Trophoblast cell (in vitro differentiated cells and primary cell): ENCODE measurements at regions not wholly inside any gene's neighbourhood (a gene's known extent, or its start where the extent isn't known, plus 50 kb on each side); places are given as distances from the start of the nearest gene placed in this dataset.

ENCODE experiments used
- DNase-seq, 2 donors: peaks; one replicate each; pipeline ENCODE4 v3.0.0-alpha.2; 2016
- H2AFZ ChIP-seq: 2 replicates; pipeline ENCODE4 v1.6.1; 2013; ENCODE audit warnings: low read length, moderate library complexity, mild to moderate bottlenecking; ENCODE audit not compliant: insufficient read depth, poor library complexity
- H2AK5ac ChIP-seq: 2 replicates; pipeline ENCODE4 v1.6.1; 2013; ENCODE audit warnings: mild to moderate bottlenecking, low read length
- H2BK120ac ChIP-seq: 2 replicates; pipeline ENCODE4 v1.6.1; 2013; ENCODE audit warnings: low read length, mild to moderate bottlenecking, moderate library complexity; ENCODE audit not compliant: insufficient read depth, poor library complexity
- H2BK12ac ChIP-seq: 2 replicates; pipeline ENCODE4 v1.6.1; 2013; ENCODE audit warnings: mild to moderate bottlenecking, low read length, moderate library complexity
- H2BK5ac ChIP-seq: 2 replicates; pipeline ENCODE4 v1.6.1; 2013; ENCODE audit warnings: low read length, low read depth, moderate library complexity, mild to moderate bottlenecking; ENCODE audit not compliant: poor library complexity
- H3K14ac ChIP-seq: 2 replicates; pipeline ENCODE4 v1.6.1; 2013; ENCODE audit warnings: mild to moderate bottlenecking, low read length
- H3K18ac ChIP-seq: 2 replicates; pipeline ENCODE4 v1.6.1; 2013; ENCODE audit warnings: mild to moderate bottlenecking, low read length
- H3K23ac ChIP-seq: 2 replicates; pipeline ENCODE4 v1.6.1; 2013; ENCODE audit warnings: low read length
- H3K27ac ChIP-seq: 2 replicates; pipeline ENCODE4 v1.5.1; 2013; ENCODE audit warnings: low read depth, mild to moderate bottlenecking, inconsistent platforms, low read length, moderate library complexity
- H3K27me3 ChIP-seq: 2 replicates; pipeline ENCODE4 v1.6.1; 2013; ENCODE audit warnings: inconsistent platforms, mild to moderate bottlenecking, low read length, moderate library complexity; ENCODE audit not compliant: insufficient read depth
- H3K36me3 ChIP-seq, 2 experiments: 1 replicate in 1 of 2; 2 replicates in 1 of 2; pipeline ENCODE4 v1.6.1; 2013; ENCODE audit warnings: low read length in 2 of 2, mild to moderate bottlenecking in 2 of 2, moderate library complexity in 1 of 2; ENCODE audit not compliant: insufficient read depth in 2 of 2, control insufficient read depth in 1 of 2
- H3K4ac ChIP-seq: 2 replicates; pipeline ENCODE4 v1.6.1; 2013; ENCODE audit warnings: low read depth, mild to moderate bottlenecking, low read length, moderate library complexity
- H3K4me1 ChIP-seq, 2 experiments: 1 replicate in 1 of 2; 2 replicates in 1 of 2; pipeline ENCODE4 v1.6.1; 2013; ENCODE audit warnings: low read length in 2 of 2, mild to moderate bottlenecking in 2 of 2, moderate library complexity in 1 of 2; ENCODE audit not compliant: insufficient read depth in 2 of 2, control insufficient read depth in 1 of 2
- H3K4me2 ChIP-seq: 2 replicates; pipeline ENCODE4 v1.6.1; 2013; ENCODE audit warnings: inconsistent platforms, mild to moderate bottlenecking, low read length, moderate library complexity
- H3K4me3 ChIP-seq: 2 replicates; pipeline ENCODE4 v1.5.1; 2013; ENCODE audit warnings: mild to moderate bottlenecking, low read depth, low read length, inconsistent platforms
- H3K79me1 ChIP-seq: one replicate; pipeline ENCODE4 v1.6.1; 2013; ENCODE audit warnings: low read length
- H3K79me2 ChIP-seq: 2 replicates; pipeline ENCODE4 v1.6.1; 2013; ENCODE audit warnings: low read length, mild to moderate bottlenecking; ENCODE audit not compliant: control insufficient read depth, insufficient read depth, poor library complexity
- H3K9ac ChIP-seq: 2 replicates; pipeline ENCODE4 v1.6.1; 2013; ENCODE audit warnings: mild to moderate bottlenecking, low read length
- H3K9me3 ChIP-seq: 2 replicates; pipeline ENCODE4 v1.6.1; 2013; ENCODE audit warnings: low read depth, mild to moderate bottlenecking, control low read depth, inconsistent platforms, low read length; ENCODE audit not compliant: insufficient read depth
- H4K12ac ChIP-seq: 2 replicates; pipeline ENCODE4 v1.6.1; 2013; ENCODE audit warnings: low read depth, mild to moderate bottlenecking, low read length, moderate library complexity
- H4K8ac ChIP-seq: 2 replicates; pipeline ENCODE4 v1.6.1; 2013; ENCODE audit warnings: low read depth, mild to moderate bottlenecking, low read length, moderate library complexity
- H4K91ac ChIP-seq: one replicate; pipeline ENCODE4 v1.6.1; 2013; ENCODE audit warnings: low read depth, mild to moderate bottlenecking, low read length, moderate library complexity
- WGBS: extraction: QIAGEN DNeasy Blood & Tissue Kit; methylation state at CpG from one replicate; pipeline ENCODE4 v1.1.7; 2013; ENCODE audit warnings: missing lambda C conversion rate; ENCODE audit not compliant: insufficient read length, insufficient coverage; ENCODE audit errors: extremely low coverage; 5-methylcytosine and 5-hydroxymethylcytosine counted together

DNA sequence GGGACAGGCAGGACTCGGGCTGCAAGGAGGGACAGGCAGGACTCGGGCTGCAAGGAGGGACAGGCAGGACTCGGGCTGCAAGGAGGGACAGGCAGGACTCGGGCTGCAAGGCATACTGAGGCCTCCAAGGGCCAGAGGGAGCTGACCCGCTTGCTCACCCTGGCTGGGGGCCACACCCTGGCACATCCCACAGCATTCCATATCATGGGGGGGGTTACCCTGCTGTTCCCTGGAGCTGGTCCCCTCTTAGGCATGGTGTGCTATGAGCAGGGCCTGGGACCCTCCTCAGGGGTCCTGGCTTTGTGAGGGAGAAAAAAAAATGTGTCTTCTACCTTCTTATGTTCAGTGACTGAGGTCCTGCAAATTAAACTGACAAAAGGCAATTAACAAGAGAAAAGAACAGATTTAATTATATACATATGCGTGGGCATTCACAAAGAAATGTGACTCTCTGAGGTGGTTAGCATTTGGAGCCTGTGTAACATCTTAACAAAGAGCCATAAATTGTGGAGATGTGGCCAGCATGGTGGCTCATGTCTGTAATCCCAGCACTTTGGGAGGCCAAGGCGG lies 97.6 kb upstream of the ALDH1A3 start:
- no CpG with 5 or more reads among the region's 7 CpGs for WGBS
- no peak overlapping the region for H4K12ac ChIP-seq
- no peak overlapping the region for H3K4me2 ChIP-seq
- H3K27me3 ChIP-seq: no peaks in the 10 kb centered on the region
- no peaks in the 10 kb centered on the region for H3K4me1 ChIP-seq
- H3K14ac ChIP-seq: no peak overlapping the region
- no peaks in the 10 kb centered on the region for H3K36me3 ChIP-seq
- no peak overlapping the region for H2BK120ac ChIP-seq
- no peak overlapping the region for H2BK5ac ChIP-seq
- H3K4me3 ChIP-seq: no peak overlapping the region
- H3K9ac ChIP-seq: no peak overlapping the region
- no peak overlapping the region for H2AK5ac ChIP-seq
- H2BK12ac ChIP-seq: no peak overlapping the region
- H4K8ac ChIP-seq: no peak overlapping the region
- peaks cover 7% of the 10 kb centered on the region for H3K9me3 ChIP-seq
- H3K79me2 ChIP-seq: no peaks in the 10 kb centered on the region
- no peak overlapping the region for H2AFZ ChIP-seq
- no peak overlapping the region for H3K23ac ChIP-seq
- H3K27ac ChIP-seq: no peak overlapping the region
- H3K18ac ChIP-seq: no peak overlapping the region
- no peak overlapping the region for H4K91ac ChIP-seq
- no peak overlapping the region for H3K4ac ChIP-seq
- no peak for DNase-seq
- H3K79me1 ChIP-seq: no peaks in the 10 kb centered on the region

DNA sequence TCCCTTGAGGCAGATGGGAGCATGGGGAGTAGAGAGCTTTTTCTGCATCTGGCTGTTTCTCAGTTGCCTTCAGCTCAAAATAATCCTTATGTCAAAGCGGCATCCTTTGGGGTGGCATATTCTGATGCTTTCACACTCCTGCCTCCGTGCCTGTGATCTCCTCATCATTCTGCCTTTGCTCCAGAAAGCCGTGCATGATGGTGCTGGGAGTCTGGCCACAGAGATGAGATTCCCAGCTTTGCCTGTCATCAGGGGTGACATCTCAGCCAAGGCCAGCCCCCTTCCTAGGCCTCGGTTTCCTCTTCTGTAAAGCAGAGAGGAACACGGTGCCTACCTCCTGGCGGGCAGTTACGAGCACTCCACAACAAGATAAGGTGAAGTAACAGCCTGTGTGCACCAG lies 96.3 kb upstream of the ALDH1A3 start:
- DNase-seq: no peak
- no peak overlapping the region for H3K4me2 ChIP-seq
- H3K4me3 ChIP-seq: no peak overlapping the region
- no peak overlapping the region for H3K27ac ChIP-seq
- H3K9ac ChIP-seq: no peak overlapping the region
- no peaks in the 10 kb centered on the region for H3K27me3 ChIP-seq
- H2AK5ac ChIP-seq: no peak overlapping the region
- H3K79me1 ChIP-seq: no peaks in the 10 kb centered on the region
- no peak overlapping the region for H2BK5ac ChIP-seq
- no peak overlapping the region for H2AFZ ChIP-seq
- H3K36me3 ChIP-seq: no peaks in the 10 kb centered on the region
- H3K4me1 ChIP-seq: no peaks in the 10 kb centered on the region
- H4K12ac ChIP-seq: no peak overlapping the region
- H3K18ac ChIP-seq: no peak overlapping the region
- WGBS: no CpG with 5 or more reads among the region's 7 CpGs
- H4K91ac ChIP-seq: no peak overlapping the region
- H2BK120ac ChIP-seq: no peak overlapping the region
- H3K14ac ChIP-seq: no peak overlapping the region
- no peak overlapping the region for H3K4ac ChIP-seq
- H2BK12ac ChIP-seq: no peak overlapping the region
- peaks cover 7% of the 10 kb centered on the region for H3K9me3 ChIP-seq
- no peak overlapping the region for H4K8ac ChIP-seq
- no peak overlapping the region for H3K23ac ChIP-seq
- H3K79me2 ChIP-seq: no peaks in the 10 kb centered on the region

DNA sequence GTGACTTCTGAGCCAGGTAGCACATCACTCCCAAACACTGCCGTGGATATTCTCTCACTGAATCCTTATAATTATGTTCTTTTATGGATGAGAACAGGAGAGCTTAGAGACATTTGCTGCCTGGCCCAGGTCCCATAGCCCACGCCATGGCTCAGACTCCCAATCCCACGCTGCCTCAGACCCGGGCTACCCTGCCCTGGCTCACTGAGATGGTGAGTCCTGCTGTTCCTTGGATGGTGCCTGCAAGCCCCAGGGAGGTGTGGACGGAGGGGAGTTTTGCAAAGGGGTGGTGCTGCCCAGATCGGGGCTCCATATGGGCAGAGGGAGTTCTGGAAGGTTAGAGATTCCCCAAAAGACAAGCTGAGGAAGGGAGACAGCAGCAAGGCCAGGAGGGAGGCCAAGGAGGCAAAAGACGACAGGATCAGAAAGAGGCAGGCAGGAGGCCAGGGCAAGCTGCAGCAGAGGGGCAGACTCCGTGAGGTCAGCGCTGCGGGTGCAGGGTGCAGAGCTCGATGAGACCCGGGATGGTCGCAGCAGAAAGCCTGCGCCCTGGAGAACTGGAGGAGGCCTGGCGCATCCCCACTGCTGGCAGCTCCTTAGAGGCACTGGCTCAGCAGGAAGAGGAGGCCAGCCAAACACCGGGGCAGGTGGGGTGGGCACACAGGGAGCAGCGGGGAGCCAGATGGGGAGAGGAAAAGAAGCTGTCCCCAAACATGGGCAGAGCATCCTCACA lies 95.7 kb upstream of the ALDH1A3 start:
- Histone ChIP-seq H2AK5ac (no peak overlapping the region), H3K27ac (no peak overlapping the region), H2AFZ (no peak overlapping the region), H2BK120ac (no peak overlapping the region), H3K4me3 (no peak overlapping the region), H2BK12ac (no peak overlapping the region), H4K8ac (no peak overlapping the region), H3K18ac (no peak overlapping the region), H3K27me3 (no peaks in the 10 kb centered on the region), H3K4ac (no peak overlapping the region), H3K9ac (no peak overlapping the region), H4K12ac (no peak overlapping the region), H3K4me1 (no peaks in the 10 kb centered on the region), H3K14ac (no peak overlapping the region), H3K4me2 (no peak overlapping the region), H3K9me3 (peaks cover 7% of the 10 kb centered on the region), H3K79me1 (no peaks in the 10 kb centered on the region), H3K23ac (no peak overlapping the region), H2BK5ac (no peak overlapping the region), H3K79me2 (no peaks in the 10 kb centered on the region), H3K36me3 (no peaks in the 10 kb centered on the region), H4K91ac (no peak overlapping the region)
- no peak for DNase-seq
- no CpG with 5 or more reads among the region's 17 CpGs for WGBS

DNA sequence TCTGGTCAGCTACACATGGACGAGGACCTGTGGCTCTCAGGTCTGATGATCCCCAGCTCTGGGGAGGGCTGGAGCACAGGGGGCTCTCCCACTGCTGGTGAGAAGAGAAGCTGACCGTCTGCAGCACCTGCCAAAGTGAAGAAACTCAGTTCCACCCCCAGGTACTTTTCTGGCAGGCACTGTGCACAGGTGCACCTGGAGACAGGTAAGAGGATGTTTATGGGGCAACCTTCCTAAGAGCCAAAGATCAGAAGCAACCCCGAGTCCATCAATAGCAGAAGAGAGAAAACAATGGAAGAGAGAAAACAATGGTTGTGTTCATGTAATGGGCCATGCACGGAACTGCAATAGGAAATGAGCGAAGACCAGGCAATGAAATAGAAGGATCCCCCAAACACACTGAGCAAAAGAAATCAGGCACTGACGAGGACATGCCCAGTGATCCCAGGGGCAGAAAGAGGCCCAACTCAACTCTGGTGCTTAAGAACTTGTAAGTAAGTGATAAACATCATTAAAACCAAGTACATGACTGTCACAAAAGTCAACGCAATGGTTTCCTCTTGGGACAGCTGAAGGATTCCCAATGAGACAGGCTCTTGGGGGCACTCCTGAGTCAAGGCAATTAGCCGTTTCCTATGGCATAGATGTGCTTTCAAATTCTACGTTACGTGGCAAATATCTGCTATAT lies 95.0 kb upstream of the ALDH1A3 start:
- H3K14ac ChIP-seq: no peak overlapping the region

More for the DNA sequence above, 95.0 kb upstream of the ALDH1A3 start:
- H3K4me3 ChIP-seq: no peak overlapping the region
- no peak overlapping the region for H3K4me2 ChIP-seq
- peaks cover 7% of the 10 kb centered on the region for H3K9me3 ChIP-seq
- DNase-seq: no peak
- H2BK5ac ChIP-seq: no peak overlapping the region
- H3K79me1 ChIP-seq: no peaks in the 10 kb centered on the region
- no peak overlapping the region for H2AFZ ChIP-seq
- H2BK120ac ChIP-seq: no peak overlapping the region
- H4K8ac ChIP-seq: no peak overlapping the region
- H3K4me1 ChIP-seq: no peaks in the 10 kb centered on the region
- no peak overlapping the region for H3K4ac ChIP-seq
- H3K27me3 ChIP-seq: no peaks in the 10 kb centered on the region
- no peak overlapping the region for H3K27ac ChIP-seq
- no peak overlapping the region for H2BK12ac ChIP-seq
- no peaks in the 10 kb centered on the region for H3K36me3 ChIP-seq
- no peak overlapping the region for H3K23ac ChIP-seq
- no peak overlapping the region for H2AK5ac ChIP-seq
- H3K9ac ChIP-seq: no peak overlapping the region
- H3K79me2 ChIP-seq: no peaks in the 10 kb centered on the region
- H4K12ac ChIP-seq: no peak overlapping the region
- WGBS: no CpG with 5 or more reads among the region's 10 CpGs
- H3K18ac ChIP-seq: no peak overlapping the region
- no peak overlapping the region for H4K91ac ChIP-seq
